Endodermal cell (in vitro differentiated cells): ENCODE measurements at regions not wholly inside any gene's neighbourhood (a gene's known extent, or its start where the extent isn't known, plus 50 kb on each side); places are given as distances from the start of the nearest gene placed in this dataset.

Source experiments
- DNase-seq: peaks from one replicate; pipeline ENCODE4 v3.0.0-alpha.2; 2017
- H3K27ac ChIP-seq: 2 replicates; pipeline ENCODE4 v1.5.1; 2013; ENCODE audit warnings: mild to moderate bottlenecking, low read depth, low read length, moderate library complexity
- H3K27me3 ChIP-seq: 2 replicates; pipeline ENCODE4 v1.6.1; 2013; ENCODE audit warnings: mild to moderate bottlenecking, low read length, moderate library complexity; ENCODE audit not compliant: insufficient read depth, control insufficient read depth, poor library complexity, severe bottlenecking
- H3K36me3 ChIP-seq: 2 replicates; pipeline ENCODE4 v1.7.0; 2013; ENCODE audit warnings: mild to moderate bottlenecking, low read length, moderate library complexity; ENCODE audit not compliant: control insufficient read depth, insufficient read depth
- H3K4me1 ChIP-seq: one replicate; pipeline ENCODE4 v1.7.0; 2013; ENCODE audit warnings: low read length; ENCODE audit not compliant: control insufficient read depth, insufficient read depth
- H3K4me3 ChIP-seq: 2 replicates; pipeline ENCODE4 v1.5.1; 2013; ENCODE audit warnings: mild to moderate bottlenecking, low read length, moderate library complexity
- H3K9ac ChIP-seq: 2 replicates; pipeline ENCODE4 v1.6.1; 2013; ENCODE audit warnings: mild to moderate bottlenecking, low read length, moderate library complexity; ENCODE audit not compliant: poor library complexity, severe bottlenecking; ENCODE audit errors: extremely low read depth
- H3K9me3 ChIP-seq: 2 replicates; pipeline ENCODE4 v1.6.1; 2013; ENCODE audit warnings: mild to moderate bottlenecking, low read length, moderate library complexity; ENCODE audit not compliant: control insufficient read depth
- H3K27ac Mint-ChIP-seq: 2 replicates; pipeline ENCODE4 v1.8.0; 2020; ENCODE audit warnings: mixed read lengths
- H3K27me3 Mint-ChIP-seq: 2 replicates; pipeline ENCODE4 v1.8.0; 2021; ENCODE audit warnings: mild to moderate bottlenecking, mixed read lengths; ENCODE audit not compliant: insufficient read depth
- H3K36me3 Mint-ChIP-seq: 2 replicates; pipeline ENCODE4 v1.8.0; 2020; ENCODE audit warnings: low read depth, mixed read lengths
- H3K4me1 Mint-ChIP-seq: 2 replicates; pipeline ENCODE4 v1.8.0; 2020; ENCODE audit warnings: mixed read lengths
- H3K4me3 Mint-ChIP-seq: 2 replicates; pipeline ENCODE4 v1.8.0; 2020; ENCODE audit warnings: mild to moderate bottlenecking, moderate library complexity, mixed read lengths
- H3K9me3 Mint-ChIP-seq: 2 replicates; pipeline ENCODE4 v1.8.0; 2020; ENCODE audit warnings: mild to moderate bottlenecking, mixed read lengths
- CTCF ChIP-seq: fragments of 200-600 bp; sonication (generic); conservative IDR thresholded peaks from 2 replicates; pipeline ENCODE4 v1.5.0; 2021; ENCODE audit warnings: antibody characterized with exemption, mild to moderate bottlenecking
- WGBS, 2 experiments: methylation state at CpG; one replicate each; pipeline versions ENCODE4 v1.1.5 to v1.1.7; 2013; ENCODE audit warnings: missing lambda C conversion rate in 2 of 2, mixed read lengths in 1 of 2; ENCODE audit not compliant: insufficient coverage in 1 of 2, insufficient read length in 1 of 2; 5-methylcytosine and 5-hydroxymethylcytosine counted together

GRCh38 chr11:25529572-25529971 lies 802.4 kb upstream of the ANO3 start:
- TF ChIP-seq CTCF = no peak
- no peaks in the 10 kb centered on the region for H3K36me3 ChIP-seq
- no peaks in the 10 kb centered on the region for H3K27me3 ChIP-seq
- H3K36me3 Mint-ChIP-seq = peaks cover 2% of the 10 kb centered on the region
- H3K27ac Mint-ChIP-seq = no peak overlapping the region
- no peak overlapping the region for H3K4me3 ChIP-seq
- H3K9me3 Mint-ChIP-seq = no peaks in the 10 kb centered on the region
- H3K9me3 ChIP-seq = no peaks in the 10 kb centered on the region
- no peaks in the 10 kb centered on the region for H3K4me1 ChIP-seq
- H3K9ac ChIP-seq = no peak overlapping the region
- H3K27me3 Mint-ChIP-seq = no peaks in the 10 kb centered on the region
- no peak overlapping the region for H3K27ac ChIP-seq
- H3K4me1 Mint-ChIP-seq = peaks cover 2% of the 10 kb centered on the region
- DNase-seq = no peak
- 63% methylated on average over 1 of the region's 1 CpG; no CpG with 5 or more reads in 1 of the 2 experiments for WGBS, 2 experiments
- no peak overlapping the region for H3K4me3 Mint-ChIP-seq

GRCh38 chr11:25535467-25536272 lies 796.3 kb upstream of the ANO3 start:
- H3K4me1 ChIP-seq = no peaks in the 10 kb centered on the region
- no peak overlapping the region for H3K27ac ChIP-seq
- no peaks in the 10 kb centered on the region for H3K27me3 ChIP-seq
- Mint-ChIP-seq H3K4me3 (no peak overlapping the region), H3K36me3 (peaks cover 2% of the 10 kb centered on the region), H3K9me3 (no peaks in the 10 kb centered on the region), H3K4me1 (no peaks in the 10 kb centered on the region), H3K27me3 (no peaks in the 10 kb centered on the region), H3K27ac (peak overlapping the region; percentile 55)
- TF ChIP-seq CTCF = no peak
- no peak overlapping the region for H3K9ac ChIP-seq
- no peak for DNase-seq
- WGBS, 2 experiments = 96% methylated on average over 3 of the region's 4 CpGs; no CpG with 5 or more reads in 1 of the 2 experiments
- H3K9me3 ChIP-seq = no peaks in the 10 kb centered on the region
- no peaks in the 10 kb centered on the region for H3K36me3 ChIP-seq
- H3K4me3 ChIP-seq = no peak overlapping the region

- no peak for TF ChIP-seq CTCF
- no peaks in the 10 kb centered on the region for H3K27me3 ChIP-seq
- H3K27ac ChIP-seq = no peak overlapping the region
- Mint-ChIP-seq H3K4me3 (no peak overlapping the region), H3K27me3 (no peaks in the 10 kb centered on the region), H3K4me1 (no peaks in the 10 kb centered on the region), H3K36me3 (no peaks in the 10 kb centered on the region), H3K9me3 (no peaks in the 10 kb centered on the region), H3K27ac (no peak overlapping the region)
- no peaks in the 10 kb centered on the region for H3K36me3 ChIP-seq
- H3K9ac ChIP-seq = no peak overlapping the region
- DNase-seq = no peak
- H3K9me3 ChIP-seq = no peaks in the 10 kb centered on the region
- no peak overlapping the region for H3K4me3 ChIP-seq
- no peaks in the 10 kb centered on the region for H3K4me1 ChIP-seq
- WGBS, 2 experiments = 94% methylated on average over 3 of the region's 3 CpGs; no CpG with 5 or more reads in 1 of the 2 experiments
Observed at GRCh38 chr11:25536289-25536688, 795.6 kb upstream of the ANO3 start.
